ENCODE measurements at regions not wholly inside any gene's neighbourhood (a gene's known extent, or its start where the extent isn't known, plus 50 kb on each side); places are given as distances from the start of the nearest gene placed in this dataset.

DNA sequence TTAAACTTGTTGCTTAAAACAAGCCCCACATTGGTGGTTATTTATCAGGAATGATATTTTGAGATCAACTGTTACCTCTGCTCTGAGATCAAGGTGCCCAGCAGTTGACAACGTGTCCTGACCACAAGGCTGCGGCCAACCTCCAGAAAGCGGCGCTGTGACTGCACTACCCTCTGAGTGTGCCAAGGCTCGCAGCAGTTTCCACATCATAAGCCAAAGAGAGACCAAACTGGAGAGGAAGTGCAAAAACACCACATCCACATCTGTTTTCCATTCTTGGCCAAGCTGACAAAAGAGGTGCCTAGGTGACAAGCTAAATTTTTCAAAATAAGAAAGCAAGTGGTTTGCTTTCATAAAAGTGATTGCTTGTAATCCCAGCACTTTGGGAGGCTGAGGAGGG, 410.8 kb upstream of the POU3F3 start:
- TF ChIP-seq, protein P1, sequence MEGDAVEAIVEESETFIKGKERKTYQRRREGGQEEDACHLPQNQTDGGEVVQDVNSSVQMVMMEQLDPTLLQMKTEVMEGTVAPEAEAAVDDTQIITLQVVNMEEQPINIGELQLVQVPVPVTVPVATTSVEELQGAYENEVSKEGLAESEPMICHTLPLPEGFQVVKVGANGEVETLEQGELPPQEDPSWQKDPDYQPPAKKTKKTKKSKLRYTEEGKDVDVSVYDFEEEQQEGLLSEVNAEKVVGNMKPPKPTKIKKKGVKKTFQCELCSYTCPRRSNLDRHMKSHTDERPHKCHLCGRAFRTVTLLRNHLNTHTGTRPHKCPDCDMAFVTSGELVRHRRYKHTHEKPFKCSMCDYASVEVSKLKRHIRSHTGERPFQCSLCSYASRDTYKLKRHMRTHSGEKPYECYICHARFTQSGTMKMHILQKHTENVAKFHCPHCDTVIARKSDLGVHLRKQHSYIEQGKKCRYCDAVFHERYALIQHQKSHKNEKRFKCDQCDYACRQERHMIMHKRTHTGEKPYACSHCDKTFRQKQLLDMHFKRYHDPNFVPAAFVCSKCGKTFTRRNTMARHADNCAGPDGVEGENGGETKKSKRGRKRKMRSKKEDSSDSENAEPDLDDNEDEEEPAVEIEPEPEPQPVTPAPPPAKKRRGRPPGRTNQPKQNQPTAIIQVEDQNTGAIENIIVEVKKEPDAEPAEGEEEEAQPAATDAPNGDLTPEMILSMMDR (IDR thresholded peaks at IDR 0.05): no peak

DNA sequence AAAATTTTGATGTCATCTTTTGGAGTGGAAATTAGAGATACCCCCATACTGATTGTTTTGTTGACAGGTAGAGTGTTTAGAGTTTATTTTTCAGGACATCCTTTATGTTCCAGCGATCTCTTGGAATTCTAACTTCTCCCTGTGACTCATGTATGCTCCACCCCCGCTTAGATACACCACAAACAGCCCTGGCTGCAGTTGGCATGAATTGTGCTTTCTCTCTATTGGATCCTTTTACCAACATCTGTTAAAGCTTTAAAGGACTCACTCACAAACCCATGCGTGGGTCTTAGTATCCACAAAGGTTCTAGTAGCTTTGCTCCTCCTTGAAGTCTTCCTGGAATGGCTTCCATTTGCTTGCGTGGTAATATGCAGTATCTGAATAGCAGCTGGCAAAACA, 409.5 kb upstream of the POU3F3 start:
- H3K9me3 ChIP-seq: no peaks in the 10 kb centered on the region
- no peaks in the 10 kb centered on the region for H3K27me3 ChIP-seq
- H3K36me3 ChIP-seq: no peaks in the 10 kb centered on the region
- no peak overlapping the region for H3K4me3 ChIP-seq (ENCODE audit: low read depth in 1 of 2, low read length in 1 of 2)
- TF ChIP-seq, protein P1 (IDR thresholded peaks at IDR 0.05): no peak
- no peaks in the 10 kb centered on the region for H3K4me1 ChIP-seq (ENCODE audit: control insufficient read depth in 1 of 2, insufficient read depth in 1 of 2, low read depth in 1 of 2, low read length in 1 of 2)
- no peak overlapping the region for H3K27ac ChIP-seq

More for the DNA sequence above, 410.8 kb upstream of the POU3F3 start:
- no peaks in the 10 kb centered on the region for H3K27me3 ChIP-seq
- no peaks in the 10 kb centered on the region for H3K36me3 ChIP-seq
- no peak overlapping the region for H3K27ac ChIP-seq
- no peaks in the 10 kb centered on the region for H3K9me3 ChIP-seq
- H3K4me3 ChIP-seq (ENCODE audit: low read depth in 1 of 2, low read length in 1 of 2): no peak overlapping the region
- no peaks in the 10 kb centered on the region for H3K4me1 ChIP-seq (ENCODE audit: control insufficient read depth in 1 of 2, insufficient read depth in 1 of 2, low read depth in 1 of 2, low read length in 1 of 2)

DNA sequence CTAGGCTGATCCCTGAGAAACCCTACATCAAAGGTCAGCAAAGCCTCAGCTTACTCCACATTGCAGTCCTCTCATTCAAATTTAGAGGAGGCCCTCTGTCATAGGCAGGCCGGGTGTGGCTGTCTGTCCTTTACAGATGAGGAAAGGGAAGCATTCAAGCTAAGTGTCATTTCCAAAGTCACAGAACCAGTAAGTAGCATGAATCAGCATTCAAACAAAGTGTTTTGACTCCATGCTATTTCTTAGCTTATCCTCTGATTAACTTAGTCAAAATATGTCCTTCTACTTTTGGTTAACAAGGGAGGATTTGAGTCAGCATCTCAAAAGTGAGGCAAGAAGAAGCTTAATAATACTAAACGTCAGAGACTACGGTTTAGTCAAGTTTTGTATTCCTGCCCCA, 409.0 kb upstream of the POU3F3 start:
- TF ChIP-seq, protein P1 (IDR thresholded peaks at IDR 0.05): no peak
- H3K36me3 ChIP-seq: no peaks in the 10 kb centered on the region
- no peaks in the 10 kb centered on the region for H3K27me3 ChIP-seq
- no peak overlapping the region for H3K27ac ChIP-seq
- no peaks in the 10 kb centered on the region for H3K9me3 ChIP-seq
- H3K4me3 ChIP-seq (ENCODE audit: low read depth in 1 of 2, low read length in 1 of 2): no peak overlapping the region
- H3K4me1 ChIP-seq (ENCODE audit: control insufficient read depth in 1 of 2, insufficient read depth in 1 of 2, low read depth in 1 of 2, low read length in 1 of 2): no peaks in the 10 kb centered on the region

DNA sequence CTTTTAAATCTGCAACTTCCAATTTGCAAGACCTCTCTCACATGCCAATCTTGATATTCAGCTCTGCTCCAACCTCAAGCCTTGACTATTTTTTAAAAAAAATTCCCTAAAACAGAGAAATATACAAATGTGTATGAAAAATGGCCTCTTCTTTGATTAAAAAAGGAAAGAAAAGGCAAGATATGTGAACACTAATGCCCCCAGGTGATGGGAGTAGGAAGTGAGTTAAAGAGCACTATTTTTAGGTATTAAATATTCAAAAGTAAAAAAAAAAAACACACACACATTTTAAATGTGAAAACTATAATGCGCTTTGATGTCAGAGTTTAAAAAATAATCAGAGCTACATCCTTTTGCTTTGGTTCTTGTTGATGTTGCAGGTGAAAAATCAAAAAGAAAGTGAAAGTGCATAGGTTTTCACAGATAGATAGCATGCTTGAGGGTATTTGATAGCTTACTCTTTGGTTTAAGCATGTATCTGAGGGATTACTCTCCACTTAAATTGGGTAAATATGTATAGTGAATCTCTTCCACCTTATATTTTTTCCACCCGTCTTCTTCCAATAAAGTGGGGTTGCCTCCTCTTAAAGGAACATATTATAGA, 406.0 kb upstream of the POU3F3 start:
- Histone ChIP-seq H3K9me3 (no peaks in the 10 kb centered on the region), H3K4me1 (ENCODE audit: control insufficient read depth in 1 of 2, insufficient read depth in 1 of 2, low read depth in 1 of 2, low read length in 1 of 2) (no peaks in the 10 kb centered on the region), H3K4me3 (ENCODE audit: low read depth in 1 of 2, low read length in 1 of 2) (no peak overlapping the region), H3K27ac (no peak overlapping the region), H3K27me3 (no peaks in the 10 kb centered on the region), H3K36me3 (no peaks in the 10 kb centered on the region)
- TF ChIP-seq, protein P1 (IDR thresholded peaks at IDR 0.05): no peak

DNA sequence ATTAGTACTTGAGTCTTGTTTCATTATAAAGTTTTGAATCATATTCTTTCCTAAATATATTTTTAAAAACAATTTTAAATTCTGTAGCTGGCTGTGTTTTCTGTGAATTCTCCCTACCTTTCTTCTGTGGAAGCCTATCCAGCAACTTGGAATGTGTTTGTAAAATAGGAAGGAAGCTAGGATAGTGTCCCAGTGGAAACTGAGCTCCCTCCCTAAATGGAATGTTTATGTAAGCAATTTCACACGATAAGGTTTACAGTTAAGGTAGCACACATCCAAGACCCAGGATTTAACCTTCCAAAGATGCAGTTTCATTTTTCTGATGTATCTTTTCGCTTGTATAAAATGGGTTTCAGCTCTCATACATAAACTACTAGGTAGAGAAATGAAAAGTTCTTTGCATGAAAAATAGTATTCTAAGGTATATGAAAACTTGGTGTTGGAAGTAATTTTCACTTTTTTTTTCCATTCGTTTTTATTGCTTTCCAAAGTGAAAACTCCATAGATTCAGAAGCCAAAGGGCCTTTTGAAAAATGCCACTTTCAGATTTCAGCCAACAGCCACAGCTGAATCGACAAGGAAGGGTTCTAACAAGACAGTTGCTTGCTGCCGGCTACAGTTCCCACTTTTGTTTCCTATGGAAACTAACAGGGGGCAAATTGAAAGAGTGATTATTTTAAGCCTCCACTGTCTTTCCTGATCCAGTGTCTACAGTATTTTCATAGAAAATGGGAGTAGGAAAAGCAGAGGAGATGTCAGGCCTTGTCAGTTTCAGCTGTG, 405.1 kb upstream of the POU3F3 start:
- Histone ChIP-seq H3K4me1 (ENCODE audit: control insufficient read depth in 1 of 2, insufficient read depth in 1 of 2, low read depth in 1 of 2, low read length in 1 of 2) (no peaks in the 10 kb centered on the region), H3K27me3 (no peaks in the 10 kb centered on the region), H3K36me3 (no peaks in the 10 kb centered on the region), H3K27ac (no peak overlapping the region), H3K4me3 (ENCODE audit: low read depth in 1 of 2, low read length in 1 of 2) (no peak overlapping the region), H3K9me3 (no peaks in the 10 kb centered on the region)
- TF ChIP-seq, protein P1 (IDR thresholded peaks at IDR 0.05): no peak

Measured in neutrophil (primary cell).